ENCODE measurements at regions not wholly inside any gene's neighbourhood (a gene's known extent, or its start where the extent isn't known, plus 50 kb on each side); places are given as distances from the start of the nearest gene placed in this dataset.

GRCh38 chr12:37672655-37673260, 643.8 kb upstream of the ALG10B start (continued):
- no peak for TF ChIP-seq ZNF134 (CRISPR knock-in tag; conservative IDR thresholded peaks at IDR 0.05)
- no peak for TF ChIP-seq GTF2E2 (tag; IDR thresholded peaks at IDR 0.05)
- no peak for TF ChIP-seq MYC (IDR thresholded peaks at IDR 0.05; ENCODE audit: low read depth, low read length)
- TF ChIP-seq MYC (CRISPR knock-in tag; IDR thresholded peaks at IDR 0.05; ENCODE audit: borderline replicate concordance, low read depth) = no peak
- TF ChIP-seq, protein P1, sequence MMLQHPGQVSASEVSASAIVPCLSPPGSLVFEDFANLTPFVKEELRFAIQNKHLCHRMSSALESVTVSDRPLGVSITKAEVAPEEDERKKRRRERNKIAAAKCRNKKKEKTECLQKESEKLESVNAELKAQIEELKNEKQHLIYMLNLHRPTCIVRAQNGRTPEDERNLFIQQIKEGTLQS (IDR thresholded peaks at IDR 0.05) = no peak
- TF ChIP-seq, protein P1 (CRISPR knock-in tag; conservative IDR thresholded peaks at IDR 0.05) = no peak
- TF ChIP-seq MTA2 (IDR thresholded peaks at IDR 0.05; ENCODE audit: low read depth) = no peak

- Histone ChIP-seq H3K4me3 (no peak overlapping the region), H3K27ac (ENCODE audit: extremely low read depth, low read depth, low read length) (no peak overlapping the region), H3K4me2 (ENCODE audit: insufficient read depth, low read length) (no peak overlapping the region), H3K9me3 (replicated peaks; ENCODE audit: control insufficient read depth, insufficient read depth, low read depth, low read length) (no peaks in the 10 kb centered on the region), H3K27me3 (ENCODE audit: control insufficient read depth in 2 of 2, insufficient read depth in 2 of 2, low read length in 2 of 2) (no peaks in the 10 kb centered on the region), H3K9me1 (ENCODE audit: control insufficient read depth, insufficient read depth, low read length) (no peaks in the 10 kb centered on the region), H4K20me1 (replicated peaks; ENCODE audit: control insufficient read depth, insufficient read depth, low read length) (no peaks in the 10 kb centered on the region), H3K9ac (ENCODE audit: insufficient read depth in 1 of 2, low read depth in 2 of 2, low read length in 2 of 2) (no peak overlapping the region), H2AFZ (ENCODE audit: low read depth, low read length) (no peak overlapping the region), H3K36me3 (ENCODE audit: control insufficient read depth, insufficient read depth, low read length) (no peaks in the 10 kb centered on the region), H3K79me2 (ENCODE audit: control insufficient read depth, insufficient read depth, low read length) (no peaks in the 10 kb centered on the region), H3K4me1 (replicated peaks in 1 of 2; ENCODE audit: control insufficient read depth in 2 of 2, insufficient read depth in 2 of 2, low read length in 2 of 2) (no peaks in the 10 kb centered on the region)
- ATAC-seq (no peak), DNase-seq (ENCODE audit: extremely low read depth in 1 of 4, low spot score in 3 of 4) (no peak), FAIRE-seq (no peak)
- no peak for TF ChIP-seq U2AF2 (optimal IDR thresholded peaks at IDR 0.05; ENCODE audit: low read depth, low read length)
- TF ChIP-seq, protein P2, sequence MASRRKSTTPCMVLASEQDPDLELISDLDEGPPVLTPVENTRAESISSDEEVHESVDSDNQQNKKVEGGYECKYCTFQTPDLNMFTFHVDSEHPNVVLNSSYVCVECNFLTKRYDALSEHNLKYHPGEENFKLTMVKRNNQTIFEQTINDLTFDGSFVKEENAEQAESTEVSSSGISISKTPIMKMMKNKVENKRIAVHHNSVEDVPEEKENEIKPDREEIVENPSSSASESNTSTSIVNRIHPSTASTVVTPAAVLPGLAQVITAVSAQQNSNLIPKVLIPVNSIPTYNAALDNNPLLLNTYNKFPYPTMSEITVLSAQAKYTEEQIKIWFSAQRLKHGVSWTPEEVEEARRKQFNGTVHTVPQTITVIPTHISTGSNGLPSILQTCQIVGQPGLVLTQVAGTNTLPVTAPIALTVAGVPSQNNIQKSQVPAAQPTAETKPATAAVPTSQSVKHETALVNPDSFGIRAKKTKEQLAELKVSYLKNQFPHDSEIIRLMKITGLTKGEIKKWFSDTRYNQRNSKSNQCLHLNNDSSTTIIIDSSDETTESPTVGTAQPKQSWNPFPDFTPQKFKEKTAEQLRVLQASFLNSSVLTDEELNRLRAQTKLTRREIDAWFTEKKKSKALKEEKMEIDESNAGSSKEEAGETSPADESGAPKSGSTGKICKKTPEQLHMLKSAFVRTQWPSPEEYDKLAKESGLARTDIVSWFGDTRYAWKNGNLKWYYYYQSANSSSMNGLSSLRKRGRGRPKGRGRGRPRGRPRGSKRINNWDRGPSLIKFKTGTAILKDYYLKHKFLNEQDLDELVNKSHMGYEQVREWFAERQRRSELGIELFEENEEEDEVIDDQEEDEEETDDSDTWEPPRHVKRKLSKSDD (conservative IDR thresholded peaks at IDR 0.05; ENCODE audit: low read length) = no peak
- no peak for TF ChIP-seq NR2C2 (CRISPR knock-in tag; IDR thresholded peaks at IDR 0.05)
- no peak for TF ChIP-seq NR2C2 (tag; IDR thresholded peaks at IDR 0.05)
- TF ChIP-seq ZNF76 (CRISPR knock-in tag; IDR thresholded peaks at IDR 0.05; ENCODE audit: borderline replicate concordance) = no peak
- TF ChIP-seq ZNF696 (CRISPR knock-in tag; conservative IDR thresholded peaks at IDR 0.05) = no peak
- TF ChIP-seq TEAD4 (IDR thresholded peaks at IDR 0.05; ENCODE audit: low read length) = no peak
- no peak for TF ChIP-seq TEAD4 (CRISPR knock-in tag; IDR thresholded peaks at IDR 0.05; ENCODE audit: borderline replicate concordance)
- TF ChIP-seq, protein P3, sequence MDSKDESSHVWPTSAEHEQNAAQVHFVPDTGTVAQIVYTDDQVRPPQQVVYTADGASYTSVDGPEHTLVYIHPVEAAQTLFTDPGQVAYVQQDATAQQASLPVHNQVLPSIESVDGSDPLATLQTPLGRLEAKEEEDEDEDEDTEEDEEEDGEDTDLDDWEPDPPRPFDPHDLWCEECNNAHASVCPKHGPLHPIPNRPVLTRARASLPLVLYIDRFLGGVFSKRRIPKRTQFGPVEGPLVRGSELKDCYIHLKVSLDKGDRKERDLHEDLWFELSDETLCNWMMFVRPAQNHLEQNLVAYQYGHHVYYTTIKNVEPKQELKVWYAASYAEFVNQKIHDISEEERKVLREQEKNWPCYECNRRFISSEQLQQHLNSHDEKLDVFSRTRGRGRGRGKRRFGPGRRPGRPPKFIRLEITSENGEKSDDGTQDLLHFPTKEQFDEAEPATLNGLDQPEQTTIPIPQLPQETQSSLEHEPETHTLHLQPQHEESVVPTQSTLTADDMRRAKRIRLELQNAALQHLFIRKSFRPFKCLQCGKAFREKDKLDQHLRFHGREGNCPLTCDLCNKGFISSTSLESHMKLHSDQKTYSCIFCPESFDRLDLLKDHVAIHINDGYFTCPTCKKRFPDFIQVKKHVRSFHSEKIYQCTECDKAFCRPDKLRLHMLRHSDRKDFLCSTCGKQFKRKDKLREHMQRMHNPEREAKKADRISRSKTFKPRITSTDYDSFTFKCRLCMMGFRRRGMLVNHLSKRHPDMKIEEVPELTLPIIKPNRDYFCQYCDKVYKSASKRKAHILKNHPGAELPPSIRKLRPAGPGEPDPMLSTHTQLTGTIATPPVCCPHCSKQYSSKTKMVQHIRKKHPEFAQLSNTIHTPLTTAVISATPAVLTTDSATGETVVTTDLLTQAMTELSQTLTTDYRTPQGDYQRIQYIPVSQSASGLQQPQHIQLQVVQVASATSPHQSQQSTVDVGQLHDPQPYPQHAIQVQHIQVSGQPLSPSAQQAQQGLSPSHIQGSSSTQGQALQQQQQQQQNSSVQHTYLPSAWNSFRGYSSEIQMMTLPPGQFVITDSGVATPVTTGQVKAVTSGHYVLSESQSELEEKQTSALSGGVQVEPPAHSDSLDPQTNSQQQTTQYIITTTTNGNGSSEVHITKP (IDR thresholded peaks at IDR 0.05; ENCODE audit: partially characterized antibody) = no peak
- ChIA-PET POLR2A (no interaction called here), CTCF (ENCODE audit: low intra/inter-chr PET ratio) (no interaction called here)
- in situ Hi-C loops (cut with MboI) = no loop called here
- no TSS peak for BruUV-seq (replicated peaks)
- WGBS (ENCODE audit: insufficient coverage, low coverage, missing lambda C conversion rate) = 0% methylated on average over 5 of the region's 5 CpGs
- intact Hi-C loops (cut with micrococcal nuclease) = no loop called here
Observed at GRCh38 chr12:37720846-37721245, 595.7 kb upstream of the ALG10B start.

Data from K562 (cell line).